GM23338 (cell line): ENCODE measurements at regions not wholly inside any gene's neighbourhood (a gene's known extent, or its start where the extent isn't known, plus 50 kb on each side); places are given as distances from the start of the nearest gene placed in this dataset.
"Not testable (repeated sequence)": the region's sequence is repeated elsewhere in the genome, so short reads cannot be mapped to it uniquely, and the experiment has no call there.

ENCODE experiments used
- ATAC-seq: fragments of 200-7000 bp; cut with Tn5 transposase; 3 replicates; pipeline ENCODE4 v1.9.1; 2020
- DNase-seq: peaks from one replicate; pipeline ENCODE4 v3.0.0-alpha.2; 2015; ENCODE audit warnings: low spot score
- H2AFZ ChIP-seq: fragments of 200-600 bp; sonication (generic); 2 replicates; pipeline ENCODE4 v1.8.0; 2016; ENCODE audit warnings: antibody characterized with exemption, mild to moderate bottlenecking, moderate library complexity
- H3F3A ChIP-seq: fragments of 200-600 bp; sonication (generic); replicated peaks from 2 replicates; pipeline ENCODE4 v1.8.0; 2017; ENCODE audit warnings: antibody characterized with exemption, mixed run types, low read depth
- H3K27ac ChIP-seq: fragments of 200-600 bp; sonication (generic); 2 replicates; pipeline ENCODE4 v1.6.1; 2016; ENCODE audit warnings: low read depth
- H3K27me3 ChIP-seq: fragments of 200-600 bp; sonication (generic); 2 replicates; pipeline ENCODE4 v1.8.0; 2016; ENCODE audit warnings: mild to moderate bottlenecking, mixed run types, moderate library complexity; ENCODE audit not compliant: insufficient read depth
- H3K36me3 ChIP-seq: fragments of 200-600 bp; sonication (generic); 2 replicates; pipeline ENCODE4 v1.8.0; 2016; ENCODE audit warnings: mild to moderate bottlenecking; ENCODE audit not compliant: insufficient read depth
- H3K4me1 ChIP-seq: fragments of 200-600 bp; sonication (generic); 2 replicates; pipeline ENCODE4 v1.8.0; 2016; ENCODE audit warnings: mild to moderate bottlenecking, moderate library complexity; ENCODE audit not compliant: insufficient read depth
- H3K4me2 ChIP-seq: fragments of 200-600 bp; sonication (generic); 2 replicates; pipeline ENCODE4 v1.7.1; 2017; ENCODE audit warnings: mixed run types
- H3K4me3 ChIP-seq: fragments of 200-600 bp; sonication (generic); 2 replicates; pipeline ENCODE4 v1.6.1; 2016; ENCODE audit warnings: mixed run types
- H3K79me2 ChIP-seq: fragments of 200-600 bp; sonication (generic); replicated peaks from 2 replicates; pipeline ENCODE4 v1.8.0; 2017; ENCODE audit warnings: mild to moderate bottlenecking; ENCODE audit not compliant: insufficient read depth
- H3K9me2 ChIP-seq: fragments of 200-600 bp; sonication (generic); 2 replicates; pipeline ENCODE4 v1.8.0; 2017; ENCODE audit not compliant: insufficient read depth
- H4K20me1 ChIP-seq: fragments of 200-600 bp; sonication (generic); replicated peaks from 2 replicates; pipeline ENCODE4 v1.8.0; 2017; ENCODE audit warnings: mild to moderate bottlenecking; ENCODE audit not compliant: insufficient read depth
- H3K27ac Mint-ChIP-seq: 2 replicates; pipeline ENCODE4 v1.8.0; 2020; ENCODE audit warnings: inconsistent platforms, mild to moderate bottlenecking, moderate library complexity, mixed read lengths
- H3K27me3 Mint-ChIP-seq: 3 replicates; pipeline ENCODE4 v1.8.0; 2022; ENCODE audit warnings: low read depth, mild to moderate bottlenecking, moderate library complexity, mixed read lengths, inconsistent platforms; ENCODE audit not compliant: insufficient read depth, poor library complexity
- H3K36me3 Mint-ChIP-seq: 3 replicates; pipeline ENCODE4 v1.8.0; 2021; ENCODE audit warnings: low read depth, mild to moderate bottlenecking, inconsistent platforms, moderate library complexity, mixed read lengths
- H3K4me1 Mint-ChIP-seq: 3 replicates; pipeline ENCODE4 v1.8.0; 2020; ENCODE audit warnings: mild to moderate bottlenecking, inconsistent platforms, mixed read lengths
- H3K4me3 Mint-ChIP-seq: 3 replicates; pipeline ENCODE4 v1.8.0; 2021; ENCODE audit warnings: moderate library complexity, mild to moderate bottlenecking, inconsistent platforms, mixed read lengths
- H3K9me3 Mint-ChIP-seq: 3 replicates; pipeline ENCODE4 v1.8.0; 2020; ENCODE audit warnings: moderate library complexity, mild to moderate bottlenecking, inconsistent platforms, mixed read lengths
- CTCF ChIP-seq, 2 experiments: fragments of 200-600 bp in 1 of 2; sonication (generic) in 1 of 2; conservative IDR thresholded peaks; 2 replicates each; pipeline versions ENCODE4 v1.5.1 to v1.6.1; 2016 to 2017; ENCODE audit warnings: antibody characterized with exemption in 2 of 2, low read depth in 2 of 2, mild to moderate bottlenecking in 2 of 2, moderate library complexity in 1 of 2
- EZH2phosphoT487 ChIP-seq: fragments of 200-600 bp; sonication (generic); IDR thresholded peaks from one replicate; pipeline ENCODE4 v1.8.1; 2018; ENCODE audit warnings: antibody characterized with exemption; ENCODE audit not compliant: unreplicated experiment
- JUNB ChIP-seq: IDR thresholded peaks from one replicate; pipeline ENCODE4 v1.6.1; 2016; ENCODE audit warnings: antibody characterized with exemption; ENCODE audit not compliant: unreplicated experiment
- STAT1 ChIP-seq: IDR thresholded peaks from one replicate; pipeline ENCODE4 v1.6.1; 2016; ENCODE audit warnings: antibody characterized with exemption; ENCODE audit not compliant: unreplicated experiment
- ZNF114 ChIP-seq: fragments of 250-450 bp; sonication (Bioruptor Pico); IDR thresholded peaks from 2 replicates; pipeline ENCODE4 v1.5.0; 2020; ENCODE audit warnings: mild to moderate bottlenecking, moderate library complexity
- ZNF462 ChIP-seq: fragments of 250-450 bp; sonication (Bioruptor Pico); IDR thresholded peaks from 2 replicates; pipeline ENCODE4 v1.5.0; 2020; ENCODE audit warnings: mild to moderate bottlenecking, moderate library complexity

GRCh38 chr1:29920316-29920715, 684.0 kb downstream of the PTPRU start (continued):
- TF ChIP-seq ZNF462 (CRISPR knock-in tag): no peak
- TF ChIP-seq STAT1: no peak
- TF ChIP-seq EZH2phosphoT487: no peak
- no peak for TF ChIP-seq JUNB
- no peak for TF ChIP-seq ZNF114 (CRISPR knock-in tag)
- TF ChIP-seq CTCF (conservative IDR thresholded peaks at IDR 0.05; ENCODE audit: low read depth in 2 of 2): no peak

GRCh38 chr1:29919041-29919440, 682.7 kb downstream of the PTPRU start:
- not testable (repeated sequence) for H3K4me1 ChIP-seq, H3K4me3 Mint-ChIP-seq, H3K4me3 ChIP-seq, ATAC-seq, H3K4me2 ChIP-seq, H3K36me3 Mint-ChIP-seq, H2AFZ ChIP-seq, H3K9me3 Mint-ChIP-seq, H3K27ac ChIP-seq, H3K9me2 ChIP-seq, H3K36me3 ChIP-seq, DNase-seq, H3F3A ChIP-seq, H3K79me2 ChIP-seq, H4K20me1 ChIP-seq, H3K27ac Mint-ChIP-seq, H3K27me3 ChIP-seq
- Mint-ChIP-seq H3K27me3 (peaks cover 12% of the 10 kb centered on the region), H3K4me1 (peaks cover 14% of the 10 kb centered on the region)
